Fibroblast of lung (primary cell): ENCODE measurements at regions not wholly inside any gene's neighbourhood (a gene's known extent, or its start where the extent isn't known, plus 50 kb on each side); places are given as distances from the start of the nearest gene placed in this dataset.

ENCODE experiments used
- CTCF ChIP-seq, 2 donors: IDR thresholded peaks in 1 of 2; conservative IDR thresholded peaks in 1 of 2; 1 replicate in 1 of 2; 2 replicates in 1 of 2; pipeline ENCODE4 v1.5.1; 2011 to 2012; ENCODE audit warnings: low read length in 2 of 2, control low read depth in 1 of 2, inconsistent platforms in 1 of 2, low read depth in 1 of 2, mild to moderate bottlenecking in 1 of 2
- EZH2 ChIP-seq: IDR thresholded peaks from 2 replicates; pipeline ENCODE4 v1.5.1; 2012; ENCODE audit warnings: low read length, control low read depth, mild to moderate bottlenecking; ENCODE audit errors: missing control alignments

GRCh38 chr2:144328938-144329337, 191.0 kb downstream of the ZEB2 start:
- no peak for TF ChIP-seq EZH2
- TF ChIP-seq CTCF (conservative IDR thresholded peaks at IDR 0.05 in 1 of 2, IDR thresholded peaks at IDR 0.05 in 1 of 2; ENCODE audit: low read depth in 1 of 2, low read length in 2 of 2) = no peak
